BLaER1 (cell line): ENCODE measurements at regions not wholly inside any gene's neighbourhood (a gene's known extent, or its start where the extent isn't known, plus 50 kb on each side); places are given as distances from the start of the nearest gene placed in this dataset.

Experiments used
- H3K27ac ChIP-seq: shearing (Covaris generic); formaldehyde crosslinking; 2 replicates; pipeline ENCODE4 v1.8.1; 2022
- H3K27me3 ChIP-seq: shearing (Covaris generic); formaldehyde crosslinking; 2 replicates; pipeline ENCODE4 v1.8.1; 2022
- H3K36me3 ChIP-seq: shearing (Covaris generic); formaldehyde crosslinking; 2 replicates; pipeline ENCODE4 v1.8.1; 2022
- H3K4me1 ChIP-seq: shearing (Covaris generic); formaldehyde crosslinking; 2 replicates; pipeline ENCODE4 v1.8.1; 2022
- H3K4me2 ChIP-seq: shearing (Covaris generic); formaldehyde crosslinking; 2 replicates; pipeline ENCODE4 v1.8.1; 2022
- H3K4me3 ChIP-seq: shearing (Covaris generic); formaldehyde crosslinking; 2 replicates; pipeline ENCODE4 v1.8.1; 2022
- H3K9ac ChIP-seq: shearing (Covaris generic); formaldehyde crosslinking; 2 replicates; pipeline ENCODE4 v1.8.1; 2022
- H3K9me3 ChIP-seq: shearing (Covaris generic); formaldehyde crosslinking; 2 replicates; pipeline ENCODE4 v1.8.1; 2022
- H4K20me1 ChIP-seq: shearing (Covaris generic); formaldehyde crosslinking; 2 replicates; pipeline ENCODE4 v1.8.1; 2022
- Cebpa-rat ChIP-seq: shearing (Covaris generic); IDR thresholded peaks from 2 replicates; pipeline ENCODE4 v1.8.1; 2022

DNA sequence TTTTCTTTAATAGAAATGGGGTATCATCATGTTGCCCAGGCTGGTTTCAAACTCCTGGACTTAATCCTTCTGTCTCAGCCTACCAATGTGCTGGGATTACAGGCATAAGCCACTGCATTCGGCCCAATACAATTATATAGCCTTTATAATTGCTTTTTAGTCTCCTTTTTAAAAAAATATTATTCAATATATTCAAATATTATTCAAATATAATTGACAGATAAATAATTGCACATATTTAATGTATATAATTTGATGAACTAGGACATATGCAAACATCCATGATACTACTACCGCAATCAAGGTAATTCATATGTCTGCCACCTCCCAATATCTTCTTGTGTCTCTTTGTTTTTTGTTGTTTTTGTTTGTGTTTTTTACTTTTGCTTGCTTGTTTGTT, 894.2 kb upstream of the PTPRD start:
- no peaks in the 10 kb centered on the region for H3K27me3 ChIP-seq
- H3K4me2 ChIP-seq = no peak overlapping the region
- H3K4me1 ChIP-seq = no peaks in the 10 kb centered on the region
- no peaks in the 10 kb centered on the region for H3K9me3 ChIP-seq
- no peak overlapping the region for H3K4me3 ChIP-seq
- no peaks in the 10 kb centered on the region for H4K20me1 ChIP-seq
- H3K36me3 ChIP-seq = no peaks in the 10 kb centered on the region
- H3K9ac ChIP-seq = no peak overlapping the region
- no peak overlapping the region for H3K27ac ChIP-seq
- TF ChIP-seq Cebpa-rat = no peak

- Histone ChIP-seq H3K27me3 (no peaks in the 10 kb centered on the region), H3K9me3 (no peaks in the 10 kb centered on the region), H3K36me3 (no peaks in the 10 kb centered on the region), H3K4me2 (no peak overlapping the region), H3K4me1 (no peaks in the 10 kb centered on the region), H3K9ac (no peak overlapping the region), H4K20me1 (no peaks in the 10 kb centered on the region), H3K27ac (no peak overlapping the region), H3K4me3 (no peak overlapping the region)
- TF ChIP-seq Cebpa-rat = no peak
Measured at GRCh38 chr9:11537566-11537965, 924.8 kb upstream of the PTPRD start.

- Histone ChIP-seq H3K4me3 (no peak overlapping the region), H3K4me1 (no peaks in the 10 kb centered on the region), H3K27me3 (no peaks in the 10 kb centered on the region), H3K4me2 (no peak overlapping the region), H3K9me3 (no peaks in the 10 kb centered on the region), H3K27ac (no peak overlapping the region), H3K9ac (no peak overlapping the region), H4K20me1 (no peaks in the 10 kb centered on the region), H3K36me3 (no peaks in the 10 kb centered on the region)
- no peak for TF ChIP-seq Cebpa-rat
Measured at GRCh38 chr9:11542781-11543180, 930.0 kb upstream of the PTPRD start.

- Histone ChIP-seq H3K9me3 (peaks cover 10% of the 10 kb centered on the region; the same call in 1 of the 2 replicates), H3K4me2 (no peak overlapping the region), H3K4me3 (no peak overlapping the region), H3K4me1 (no peaks in the 10 kb centered on the region), H3K9ac (no peak overlapping the region), H3K36me3 (no peaks in the 10 kb centered on the region), H3K27me3 (no peaks in the 10 kb centered on the region), H4K20me1 (no peaks in the 10 kb centered on the region), H3K27ac (no peak overlapping the region)
- no peak for TF ChIP-seq Cebpa-rat
Measured at GRCh38 chr9:11546231-11546630, 933.4 kb upstream of the PTPRD start.

DNA sequence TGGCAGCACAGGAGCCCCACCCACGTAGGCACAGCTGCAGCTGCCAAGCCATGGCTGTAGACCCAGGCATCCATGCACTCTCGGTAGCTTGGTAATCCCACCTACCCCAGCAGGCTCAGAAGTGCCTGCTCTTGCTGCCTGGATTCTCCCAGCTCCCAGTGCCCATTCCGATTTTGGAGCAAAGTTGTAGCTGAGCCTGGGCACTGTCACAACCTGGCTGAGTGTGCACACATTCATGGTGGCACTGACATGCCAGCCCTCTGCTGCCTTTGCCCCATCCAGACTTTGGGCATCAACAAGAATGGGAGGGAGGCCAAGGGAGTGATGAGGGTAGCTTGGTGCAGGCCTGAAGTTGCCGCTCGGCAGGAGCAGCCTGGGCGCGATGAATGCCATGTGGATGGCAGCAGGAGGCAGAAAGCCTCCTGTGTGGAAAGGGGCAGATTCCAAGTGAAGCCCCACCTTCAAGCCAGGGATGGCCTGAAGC, 936.6 kb upstream of the PTPRD start:
- H4K20me1 ChIP-seq = no peaks in the 10 kb centered on the region
- no peak overlapping the region for H3K9ac ChIP-seq
- H3K36me3 ChIP-seq = no peaks in the 10 kb centered on the region
- H3K4me2 ChIP-seq = no peak overlapping the region
- no peak for TF ChIP-seq Cebpa-rat
- H3K27ac ChIP-seq = no peak overlapping the region
- no peak overlapping the region for H3K4me3 ChIP-seq
- H3K9me3 ChIP-seq = peaks cover 10% of the 10 kb centered on the region; the same call in 1 of the 2 replicates
- H3K27me3 ChIP-seq = no peaks in the 10 kb centered on the region
- no peaks in the 10 kb centered on the region for H3K4me1 ChIP-seq

DNA sequence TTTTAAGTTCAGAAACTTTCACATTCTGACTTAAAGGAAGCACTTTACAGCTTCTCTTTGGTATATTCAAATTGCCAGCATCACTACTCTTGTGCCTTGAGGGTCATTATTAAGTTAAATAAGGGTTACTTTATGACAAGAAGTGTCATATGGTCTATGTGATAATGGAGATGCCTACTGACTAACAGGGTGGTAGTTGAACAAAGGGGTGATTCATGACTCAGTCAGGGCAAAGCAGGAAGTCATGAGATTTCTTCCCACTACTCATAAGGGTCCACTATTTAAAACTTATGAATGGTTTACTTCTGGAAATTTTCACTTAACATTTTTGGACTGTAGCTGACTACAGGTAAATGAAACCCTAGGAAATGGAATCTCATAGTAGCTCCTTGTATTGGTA, 938.3 kb upstream of the PTPRD start:
- Histone ChIP-seq H3K9me3 (peaks cover 10% of the 10 kb centered on the region; the same call in 1 of the 2 replicates), H3K4me2 (no peak overlapping the region), H3K36me3 (no peaks in the 10 kb centered on the region), H3K4me3 (no peak overlapping the region), H3K9ac (no peak overlapping the region), H3K27ac (no peak overlapping the region), H3K27me3 (no peaks in the 10 kb centered on the region), H3K4me1 (no peaks in the 10 kb centered on the region), H4K20me1 (no peaks in the 10 kb centered on the region)
- TF ChIP-seq Cebpa-rat = no peak

GRCh38 chr9:11558043-11558442, 945.2 kb upstream of the PTPRD start:
- no peaks in the 10 kb centered on the region for H3K27me3 ChIP-seq
- H3K4me1 ChIP-seq = peaks cover 5% of the 10 kb centered on the region; the same call in 1 of the 2 replicates
- H3K4me3 ChIP-seq = no peak overlapping the region
- no peaks in the 10 kb centered on the region for H3K9me3 ChIP-seq
- no peak overlapping the region for H3K9ac ChIP-seq
- no peak overlapping the region for H3K27ac ChIP-seq
- H3K36me3 ChIP-seq = no peaks in the 10 kb centered on the region
- H3K4me2 ChIP-seq = no peak overlapping the region
- no peaks in the 10 kb centered on the region for H4K20me1 ChIP-seq
- TF ChIP-seq Cebpa-rat = no peak

DNA sequence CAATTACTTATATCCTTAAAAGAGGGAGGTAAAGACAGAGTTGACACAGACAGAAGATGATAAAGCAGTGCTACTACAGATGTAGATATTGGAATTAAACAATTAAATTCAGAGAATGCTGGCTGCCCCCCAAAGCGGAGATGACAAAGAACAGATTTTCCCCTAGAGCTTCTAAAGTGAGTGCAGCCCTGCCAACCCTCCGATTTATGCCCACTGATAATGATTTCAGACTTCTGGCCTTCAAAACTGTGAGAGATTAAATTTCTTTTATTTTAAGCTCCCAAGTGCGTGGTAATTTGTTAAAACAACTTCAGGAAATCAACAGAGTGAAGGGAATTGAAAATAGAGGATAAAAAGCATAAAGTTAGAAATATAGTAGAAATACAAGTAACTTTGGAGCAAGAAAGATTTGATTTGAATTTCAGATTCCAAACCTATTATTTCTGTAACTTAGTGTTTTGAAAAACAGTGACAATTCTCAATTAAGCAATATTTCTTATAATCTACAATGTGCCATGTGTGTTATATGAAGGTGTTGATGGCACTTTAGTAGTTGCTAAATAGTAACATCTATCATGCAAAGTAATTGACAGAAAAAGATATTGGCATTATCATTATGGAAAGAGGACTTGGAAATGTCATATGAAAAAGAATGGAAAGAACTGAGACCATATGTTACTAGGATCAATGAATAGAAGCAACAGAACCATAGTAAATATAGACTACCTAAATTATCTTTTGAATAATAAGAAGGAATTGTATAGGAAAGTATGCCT, 946.4 kb upstream of the PTPRD start:
- 0 out of 2 replicates have a peak, but pooled peaks cover 4% of the 10 kb centered on the region for H3K9me3 ChIP-seq
- H3K4me3 ChIP-seq = no peak overlapping the region
- no peaks in the 10 kb centered on the region for H3K27me3 ChIP-seq
- H3K36me3 ChIP-seq = no peaks in the 10 kb centered on the region
- H4K20me1 ChIP-seq = no peaks in the 10 kb centered on the region
- no peak overlapping the region for H3K4me2 ChIP-seq
- no peak overlapping the region for H3K27ac ChIP-seq
- no peak overlapping the region for H3K9ac ChIP-seq
- TF ChIP-seq Cebpa-rat = no peak
- peaks cover 5% of the 10 kb centered on the region; the same call in 1 of the 2 replicates for H3K4me1 ChIP-seq

GRCh38 chr9:11577522-11577921, 964.7 kb upstream of the PTPRD start:
- no peak overlapping the region for H3K27ac ChIP-seq
- no peaks in the 10 kb centered on the region for H3K36me3 ChIP-seq
- H3K9me3 ChIP-seq = no peaks in the 10 kb centered on the region
- H3K27me3 ChIP-seq = no peaks in the 10 kb centered on the region
- no peak for TF ChIP-seq Cebpa-rat
- peaks cover 19% of the 10 kb centered on the region for H3K4me1 ChIP-seq
- H4K20me1 ChIP-seq = no peaks in the 10 kb centered on the region
- H3K4me2 ChIP-seq = peak overlapping the region; percentile 62
- no peak overlapping the region for H3K4me3 ChIP-seq
- H3K9ac ChIP-seq = no peak overlapping the region

DNA sequence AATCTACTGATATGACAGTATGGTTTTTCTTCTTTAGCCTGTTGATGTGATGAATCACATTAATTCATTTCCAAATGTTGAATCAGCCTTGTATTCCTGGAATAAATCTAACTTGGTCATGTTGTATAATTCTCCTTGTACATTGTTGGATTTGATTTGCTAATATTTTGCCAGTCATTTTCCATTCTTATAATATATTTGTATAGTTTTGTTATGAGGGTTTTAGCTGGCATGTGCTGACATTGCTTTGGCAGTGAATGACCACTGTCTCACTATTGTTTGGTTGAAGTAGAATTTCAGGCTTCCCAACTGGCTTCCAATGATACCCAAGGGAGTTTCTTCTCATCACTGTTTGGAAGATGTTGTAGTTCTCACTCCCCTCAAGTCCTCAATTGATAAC, 983.0 kb upstream of the PTPRD start:
- H3K9ac ChIP-seq = no peak overlapping the region

More for the DNA sequence above, 983.0 kb upstream of the PTPRD start:
- H3K36me3 ChIP-seq = no peaks in the 10 kb centered on the region
- no peak overlapping the region for H3K4me3 ChIP-seq
- H4K20me1 ChIP-seq = no peaks in the 10 kb centered on the region
- no peaks in the 10 kb centered on the region for H3K27me3 ChIP-seq
- no peak overlapping the region for H3K4me2 ChIP-seq
- no peak for TF ChIP-seq Cebpa-rat
- no peak overlapping the region for H3K27ac ChIP-seq
- no peaks in the 10 kb centered on the region for H3K4me1 ChIP-seq
- no peaks in the 10 kb centered on the region for H3K9me3 ChIP-seq
